ENCODE measurements at regions not wholly inside any gene's neighbourhood (a gene's known extent, or its start where the extent isn't known, plus 50 kb on each side); places are given as distances from the start of the nearest gene placed in this dataset. TPM values are rescaled to one million over a fixed set of nuclear protein-coding genes. Genes with fewer than 3 reads are reported as not detected.

Small RNAs in the stretch of these regions (microRNA-seq; reads per million reads assigned to microRNA genes)
- not detected for gene MIR7158
- gene MIR7515: not detected
